ENCODE measurements at regions not wholly inside any gene's neighbourhood (a gene's known extent, or its start where the extent isn't known, plus 50 kb on each side); places are given as distances from the start of the nearest gene placed in this dataset.
"Not testable (repeated sequence)": the region's sequence is repeated elsewhere in the genome, so short reads cannot be mapped to it uniquely, and the experiment has no call there.

DNA sequence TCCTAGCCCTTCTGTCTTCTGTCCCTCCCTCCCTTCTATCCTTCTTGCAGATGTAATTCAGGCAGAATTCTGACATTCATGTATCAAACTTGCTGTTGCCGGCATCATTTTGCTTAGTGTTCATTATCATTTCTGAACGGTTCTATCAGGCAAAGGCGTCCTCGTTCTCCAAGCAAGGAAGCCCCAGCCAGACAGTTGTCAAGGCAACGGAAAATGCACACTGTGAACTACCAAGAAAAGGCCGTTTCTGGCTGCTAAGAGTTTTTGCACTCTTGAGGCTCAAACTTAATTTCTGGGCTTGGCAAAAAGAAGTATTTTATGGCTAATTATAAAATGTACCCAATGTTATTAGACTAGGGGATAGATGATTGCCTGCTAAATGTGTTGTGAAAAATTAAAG lies 164.7 kb upstream of the KCNJ15 start:
- DNase-seq (ENCODE audit: low read depth in 4 of 4, low spot score in 3 of 4) = no peak

GRCh38 chr21:38095220-38095619 lies 161.6 kb upstream of the KCNJ15 start:
- no peak for DNase-seq (ENCODE audit: low read depth in 4 of 4, low spot score in 3 of 4)

DNA sequence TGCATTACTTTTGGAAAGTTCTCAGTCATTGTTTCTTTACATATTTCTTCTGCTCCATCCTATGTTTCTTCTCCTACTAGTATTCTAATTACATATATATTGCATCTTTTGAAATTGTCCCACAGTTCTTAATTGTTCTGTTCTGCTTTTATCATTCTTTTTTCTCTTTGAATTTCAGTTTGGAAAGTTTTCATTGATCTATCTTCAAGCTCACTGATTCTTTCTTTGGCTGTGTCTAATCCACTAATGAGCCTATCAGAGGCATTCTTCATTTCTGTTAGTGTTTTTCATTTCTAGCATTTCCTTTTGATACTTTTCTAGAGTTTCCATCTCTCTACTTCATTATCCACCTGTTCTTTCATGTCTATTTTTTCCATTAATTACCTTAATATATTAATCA lies 159.0 kb upstream of the KCNJ15 start:
- no peak for DNase-seq (ENCODE audit: low read depth in 4 of 4, low spot score in 3 of 4)

GRCh38 chr21:38112219-38112789 lies 144.5 kb upstream of the KCNJ15 start:
- DNase-seq (ENCODE audit: low read depth in 4 of 4, low spot score in 3 of 4) = no peak

DNA sequence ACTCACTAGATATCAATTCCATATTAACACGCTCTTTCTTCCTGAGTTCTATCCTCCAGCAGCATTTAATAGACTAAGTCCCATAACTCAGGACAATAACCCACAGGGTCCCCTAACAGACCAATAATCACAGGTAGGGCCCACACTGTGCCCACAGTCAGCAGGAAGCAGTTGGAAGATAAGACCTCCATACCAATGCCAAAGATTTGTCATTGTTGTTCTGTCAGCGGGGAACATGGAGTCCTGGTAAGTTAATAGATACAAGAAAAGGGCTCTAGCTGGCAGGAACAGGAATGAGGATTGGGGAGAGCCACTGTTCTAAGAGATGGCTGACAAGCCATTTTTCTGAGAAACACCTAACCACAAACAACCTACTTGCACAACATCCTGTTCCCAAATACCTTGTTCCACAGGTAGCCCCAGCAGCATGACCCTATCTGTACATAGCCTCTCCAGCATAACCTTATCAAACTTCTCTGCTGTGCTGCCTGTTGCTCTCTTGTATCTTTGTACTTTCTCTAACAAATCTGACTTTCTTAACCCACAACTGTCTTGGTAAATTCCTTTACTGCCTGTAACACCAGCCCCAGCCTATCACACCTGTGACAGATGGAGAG lies 142.0 kb upstream of the KCNJ15 start:
- no peak for DNase-seq (ENCODE audit: low read depth in 4 of 4, low spot score in 3 of 4)

GRCh38 chr21:38115870-38116269 lies 140.9 kb upstream of the KCNJ15 start:
- no peak for DNase-seq (ENCODE audit: low read depth in 4 of 4, low spot score in 3 of 4)

DNA sequence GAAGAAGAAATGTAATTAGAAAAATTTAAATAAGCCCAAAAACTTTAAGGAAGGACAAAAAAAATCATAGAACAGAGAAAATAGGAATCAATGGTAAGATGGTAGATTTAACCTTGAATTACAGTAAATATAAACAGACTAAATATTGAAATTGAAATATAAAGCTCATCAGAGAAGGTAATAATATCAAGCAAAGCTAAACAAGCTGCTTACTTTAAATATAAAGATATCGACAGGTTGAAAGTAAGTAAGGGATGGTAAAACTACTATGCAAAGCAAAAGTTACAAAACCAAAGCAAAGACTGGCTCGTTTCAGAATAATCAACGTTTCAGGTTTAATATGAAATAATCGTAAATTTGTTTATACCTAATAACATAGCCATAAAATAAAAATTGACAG lies 137.0 kb upstream of the KCNJ15 start:
- DNase-seq (ENCODE audit: low read depth in 4 of 4, low spot score in 3 of 4) = no peak

DNA sequence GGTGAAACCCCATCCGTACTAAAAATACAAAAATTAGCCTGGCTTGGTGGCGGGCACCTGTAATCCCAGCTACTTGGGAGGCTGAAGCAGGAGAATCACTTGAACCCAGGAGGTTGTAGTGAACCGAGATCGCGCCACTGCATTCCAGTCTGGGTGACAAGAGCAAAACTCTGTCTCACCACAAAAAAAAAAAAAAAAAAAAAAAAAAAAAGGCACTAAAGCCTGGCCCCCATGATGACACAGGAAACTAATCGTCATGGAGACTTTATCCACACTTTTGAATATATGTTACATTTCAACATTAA lies 136.2 kb upstream of the KCNJ15 start:
- DNase-seq (ENCODE audit: low read depth in 4 of 4, low spot score in 3 of 4) = not testable (repeated sequence)

- no peak for DNase-seq (ENCODE audit: low read depth in 4 of 4, low spot score in 3 of 4)
These were observed 135.6 kb upstream of the KCNJ15 start for GRCh38 chr21:38120984-38121855.

- no peak for DNase-seq (ENCODE audit: low read depth in 4 of 4, low spot score in 3 of 4)
These were observed 134.7 kb upstream of the KCNJ15 start for GRCh38 chr21:38121888-38122720.

DNA sequence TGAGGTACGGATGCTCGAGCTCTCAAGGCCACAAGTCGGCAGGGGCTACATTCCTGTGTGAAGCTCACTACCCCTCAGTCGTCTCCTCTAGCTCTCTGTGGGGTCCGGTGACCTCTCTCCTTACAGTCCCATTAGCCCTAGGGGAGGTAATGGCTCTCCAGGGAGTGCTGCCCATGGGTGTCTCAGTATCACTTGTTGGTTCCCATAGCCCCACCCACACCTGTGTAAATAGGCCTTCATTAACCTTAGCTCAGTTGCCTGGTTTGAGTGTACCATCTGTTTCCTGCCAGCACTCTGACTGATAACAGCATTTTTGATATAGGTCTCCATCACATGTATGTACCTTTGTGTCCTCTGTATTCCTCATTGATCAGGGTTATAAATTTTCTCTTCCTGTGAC lies 133.2 kb upstream of the KCNJ15 start:
- DNase-seq (ENCODE audit: low read depth in 4 of 4, low spot score in 3 of 4) = no peak

DNA sequence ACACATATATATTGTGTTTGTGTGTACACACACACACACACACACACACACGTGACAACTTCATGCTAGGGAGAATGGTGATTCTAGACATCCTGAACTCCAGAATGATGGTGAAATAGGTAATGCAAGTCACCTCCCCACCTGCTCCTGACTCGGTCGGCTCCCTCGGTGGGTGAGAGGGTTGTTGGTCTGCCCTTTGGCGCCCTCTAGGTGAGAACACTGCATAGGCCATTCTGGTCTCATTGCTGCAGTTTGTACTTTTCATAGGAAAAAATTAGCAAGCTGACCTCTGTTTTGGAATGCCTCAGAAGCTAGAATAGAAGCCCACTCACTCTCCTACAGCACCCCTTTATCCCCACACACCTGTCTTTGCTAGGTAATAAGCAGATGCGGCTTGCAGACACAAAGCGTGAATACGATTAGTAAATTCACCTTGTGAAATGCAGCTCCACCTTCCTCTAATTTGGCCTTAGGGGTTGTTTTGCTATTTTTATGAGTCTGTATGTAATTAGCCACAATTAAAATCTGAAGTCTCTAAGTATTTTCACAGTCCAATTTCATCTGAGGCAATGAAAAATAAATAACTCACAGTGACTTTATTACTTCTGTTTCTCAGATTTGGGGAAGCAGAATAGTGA lies 130.0 kb upstream of the KCNJ15 start:
- peak; percentile 37 to 48 (median 42) for DNase-seq (ENCODE audit: low read depth in 4 of 4, low spot score in 3 of 4)

- DNase-seq (ENCODE audit: low read depth in 4 of 4, low spot score in 3 of 4) = no peak
These were observed 127.1 kb upstream of the KCNJ15 start for GRCh38 chr21:38129711-38130110.

DNA sequence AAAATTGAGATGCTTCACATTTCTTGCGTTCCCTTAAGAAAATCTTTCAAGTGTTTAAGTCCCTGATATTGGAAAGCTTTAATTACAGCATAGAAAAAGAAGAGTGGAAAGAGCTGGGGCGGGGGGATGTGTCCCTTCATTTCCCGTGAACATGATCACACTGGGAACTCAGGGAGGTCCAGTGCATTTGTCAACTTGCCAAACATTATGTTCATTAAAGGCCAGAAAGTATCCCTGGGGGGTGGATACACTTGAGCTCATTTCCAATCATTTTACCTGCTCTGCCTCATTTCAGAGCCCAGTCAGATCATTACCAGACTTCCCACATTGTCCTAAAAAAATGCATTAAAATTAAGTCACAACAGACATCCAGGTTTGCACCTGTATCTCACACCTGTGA lies 123.6 kb upstream of the KCNJ15 start:
- no peak for DNase-seq (ENCODE audit: low read depth in 4 of 4, low spot score in 3 of 4)

DNA sequence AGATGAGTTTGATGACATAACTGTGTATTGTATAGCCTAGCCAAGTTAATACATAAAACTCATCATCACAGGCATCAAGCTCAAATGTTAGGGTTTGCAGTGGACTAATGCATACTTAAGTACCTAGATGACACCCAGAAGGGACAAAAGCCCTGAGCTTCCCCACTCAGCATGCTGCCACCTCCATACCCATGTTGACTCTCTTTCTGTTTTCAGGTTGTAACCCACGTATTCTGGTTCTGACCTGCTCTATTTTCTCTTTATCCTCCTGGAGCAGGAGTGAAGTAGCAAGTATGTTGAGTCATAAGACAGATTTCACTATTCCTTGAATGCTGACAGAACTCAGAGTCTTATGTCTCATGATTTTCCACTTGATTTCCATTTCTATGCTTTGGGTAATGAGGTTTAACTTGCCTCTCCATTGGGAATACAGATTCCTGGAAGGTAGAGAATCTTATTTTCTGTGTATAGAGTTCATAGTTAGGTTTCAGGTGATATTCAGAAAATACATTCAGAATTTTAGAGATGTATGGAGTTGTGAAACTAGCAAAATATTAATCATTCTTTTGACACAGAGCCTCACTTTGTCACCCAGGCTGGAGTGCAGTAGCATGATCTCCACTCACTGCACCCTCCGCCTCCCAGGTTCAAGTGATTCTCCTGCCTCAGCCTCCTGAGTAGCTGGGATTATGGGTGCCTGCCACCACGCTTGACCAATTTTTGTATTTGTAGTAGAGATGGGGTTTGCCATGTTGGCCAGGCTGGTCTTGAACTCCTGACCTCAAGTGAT lies 122.5 kb upstream of the KCNJ15 start:
- DNase-seq (ENCODE audit: low read depth in 4 of 4, low spot score in 3 of 4) = no peak

DNA sequence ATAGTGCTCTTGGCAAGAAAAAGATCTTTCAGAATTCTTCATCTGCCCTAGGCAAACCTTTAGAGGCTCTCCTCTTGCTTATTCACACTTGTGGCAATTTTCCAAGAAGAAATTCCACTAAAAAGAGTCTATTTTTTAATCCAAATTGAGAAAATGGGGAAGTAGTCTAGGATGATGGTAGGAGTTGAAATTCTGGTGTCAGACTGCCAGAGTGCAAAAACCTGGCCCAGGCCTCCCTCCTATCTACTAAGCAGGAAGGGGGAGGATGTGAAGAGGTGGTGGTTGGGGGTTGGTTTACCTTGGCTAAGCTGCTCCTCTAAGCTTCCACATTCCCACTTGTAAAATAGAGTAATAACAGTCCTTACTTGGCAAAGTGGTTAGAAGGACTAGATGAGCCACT lies 120.6 kb upstream of the KCNJ15 start:
- no peak for DNase-seq (ENCODE audit: low read depth in 4 of 4, low spot score in 3 of 4)

GRCh38 chr21:38139380-38140168 lies 117.2 kb upstream of the KCNJ15 start:
- no peak for DNase-seq (ENCODE audit: low read depth in 4 of 4, low spot score in 3 of 4)

DNA sequence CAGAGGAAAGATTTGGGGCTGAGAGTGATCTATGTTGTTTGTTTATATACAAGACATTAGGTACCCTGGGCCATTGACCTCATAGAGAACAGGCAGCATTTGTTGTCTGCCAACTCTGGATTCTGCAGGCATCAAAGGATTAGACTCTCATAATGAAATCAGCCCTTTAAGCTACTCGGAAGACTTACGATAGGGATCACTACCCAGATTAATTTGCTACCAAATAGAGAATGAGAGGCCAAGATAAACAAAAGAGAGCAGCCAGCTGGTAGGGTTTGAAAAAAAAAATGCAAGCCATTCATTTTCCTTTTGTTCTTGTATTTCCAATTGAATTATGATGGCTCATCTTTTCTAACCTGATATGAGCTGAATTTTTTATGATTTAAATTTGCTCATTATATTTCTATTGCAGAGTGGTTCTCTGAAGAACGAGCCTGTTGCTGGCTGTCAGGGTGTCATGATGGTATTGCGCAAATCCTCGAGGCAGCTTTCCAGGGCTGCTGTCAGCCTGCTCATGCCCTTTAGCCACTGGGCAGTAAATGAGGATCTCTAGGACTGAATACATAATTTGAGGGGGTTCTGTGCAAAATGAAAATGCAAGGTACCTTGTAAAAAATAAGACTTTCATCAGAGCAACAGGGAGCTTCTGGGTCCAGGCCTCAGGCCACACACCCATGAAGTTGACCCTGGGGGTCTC lies 116.4 kb upstream of the KCNJ15 start:
- peak in 3 of 4 donors; percentile 7 to 25 (median 22) for DNase-seq (ENCODE audit: low read depth in 4 of 4, low spot score in 3 of 4)

- DNase-seq (ENCODE audit: low read depth in 4 of 4, low spot score in 3 of 4) = no peak
These were observed 114.6 kb upstream of the KCNJ15 start for GRCh38 chr21:38142224-38142623.

Data from right renal pelvis (tissue), 4 donors.